ENCODE measurements at regions not wholly inside any gene's neighbourhood (a gene's known extent, or its start where the extent isn't known, plus 50 kb on each side); places are given as distances from the start of the nearest gene placed in this dataset.

- ChIA-PET POLR2A (no interaction called here), CTCF (no interaction called here)
- TF ChIP-seq BHLHE40 (IDR thresholded peaks at IDR 0.05; ENCODE audit: borderline replicate concordance) (no peak), ZNF384 (IDR thresholded peaks at IDR 0.05) (no peak), NFRKB (IDR thresholded peaks at IDR 0.05) (no peak), LEF1 (IDR thresholded peaks at IDR 0.05; ENCODE audit: borderline replicate concordance) (no peak), HDGF (IDR thresholded peaks at IDR 0.05; ENCODE audit: borderline replicate concordance) (no peak), ARNT (IDR thresholded peaks at IDR 0.05) (no peak), FOXM1 (IDR thresholded peaks at IDR 0.05; ENCODE audit: borderline replicate concordance) (no peak), FOXK2 (IDR thresholded peaks at IDR 0.05) (no peak), PKNOX1 (IDR thresholded peaks at IDR 0.05) (no peak), SUZ12 (IDR thresholded peaks at IDR 0.05) (no peak), L3MBTL2 (conservative IDR thresholded peaks at IDR 0.05) (no peak), CTBP1 (IDR thresholded peaks at IDR 0.05; ENCODE audit: borderline replicate concordance) (no peak), TARDBP (IDR thresholded peaks at IDR 0.05) (no peak), ELF4 (IDR thresholded peaks at IDR 0.05) (no peak), SP1 (IDR thresholded peaks at IDR 0.05) (no peak)
- DNase-seq (ENCODE audit: extremely low spot score), result no peak
Observed at GRCh38 chr12:102691773-102692555, 211.6 kb upstream of the IGF1 start.

GRCh38 chr12:102690253-102690652, 209.9 kb upstream of the IGF1 start:
- no peak for DNase-seq (ENCODE audit: extremely low spot score)
- no peak for TF ChIP-seq LEF1 (IDR thresholded peaks at IDR 0.05; ENCODE audit: borderline replicate concordance)
- no peak for TF ChIP-seq HDGF (IDR thresholded peaks at IDR 0.05; ENCODE audit: borderline replicate concordance)
- no peak for TF ChIP-seq ELF4 (IDR thresholded peaks at IDR 0.05)
- TF ChIP-seq SP1 (IDR thresholded peaks at IDR 0.05), result no peak
- TF ChIP-seq PKNOX1 (IDR thresholded peaks at IDR 0.05), result no peak
- no peak for TF ChIP-seq FOXM1 (IDR thresholded peaks at IDR 0.05; ENCODE audit: borderline replicate concordance)
- no peak for TF ChIP-seq ZNF384 (IDR thresholded peaks at IDR 0.05)
- TF ChIP-seq FOXK2 (IDR thresholded peaks at IDR 0.05), result no peak
- TF ChIP-seq SUZ12 (IDR thresholded peaks at IDR 0.05), result no peak
- TF ChIP-seq CTBP1 (IDR thresholded peaks at IDR 0.05; ENCODE audit: borderline replicate concordance), result no peak
- TF ChIP-seq BHLHE40 (IDR thresholded peaks at IDR 0.05; ENCODE audit: borderline replicate concordance), result no peak
- no peak for TF ChIP-seq ARNT (IDR thresholded peaks at IDR 0.05)
- TF ChIP-seq NFRKB (IDR thresholded peaks at IDR 0.05), result no peak
- TF ChIP-seq FOXA1 (IDR thresholded peaks at IDR 0.05), result no peak
- TF ChIP-seq TARDBP (IDR thresholded peaks at IDR 0.05), result no peak
- TF ChIP-seq L3MBTL2 (conservative IDR thresholded peaks at IDR 0.05), result no peak
- POLR2A ChIA-PET, result no interaction called here
- CTCF ChIA-PET, result no interaction called here

GRCh38 chr12:102689701-102690100, 209.3 kb upstream of the IGF1 start:
- CTCF ChIA-PET, result no interaction called here
- POLR2A ChIA-PET, result no interaction called here
- no peak for DNase-seq (ENCODE audit: extremely low spot score)
- no peak for TF ChIP-seq NFRKB (IDR thresholded peaks at IDR 0.05)
- no peak for TF ChIP-seq CTBP1 (IDR thresholded peaks at IDR 0.05; ENCODE audit: borderline replicate concordance)
- no peak for TF ChIP-seq TARDBP (IDR thresholded peaks at IDR 0.05)
- no peak for TF ChIP-seq ZNF384 (IDR thresholded peaks at IDR 0.05)
- TF ChIP-seq LEF1 (IDR thresholded peaks at IDR 0.05; ENCODE audit: borderline replicate concordance), result no peak
- no peak for TF ChIP-seq ELF4 (IDR thresholded peaks at IDR 0.05)
- TF ChIP-seq L3MBTL2 (conservative IDR thresholded peaks at IDR 0.05), result no peak
- TF ChIP-seq ARNT (IDR thresholded peaks at IDR 0.05), result no peak
- TF ChIP-seq FOXK2 (IDR thresholded peaks at IDR 0.05), result no peak
- no peak for TF ChIP-seq SP1 (IDR thresholded peaks at IDR 0.05)

- POLR2A ChIA-PET, result no interaction called here
- TF ChIP-seq SUZ12 (IDR thresholded peaks at IDR 0.05) (no peak), CTBP1 (IDR thresholded peaks at IDR 0.05; ENCODE audit: borderline replicate concordance) (no peak), ELF4 (IDR thresholded peaks at IDR 0.05) (no peak), ARNT (IDR thresholded peaks at IDR 0.05) (no peak), FOXA1 (IDR thresholded peaks at IDR 0.05) (no peak), SP1 (IDR thresholded peaks at IDR 0.05) (no peak), NFRKB (IDR thresholded peaks at IDR 0.05) (no peak), LEF1 (IDR thresholded peaks at IDR 0.05; ENCODE audit: borderline replicate concordance) (no peak), L3MBTL2 (conservative IDR thresholded peaks at IDR 0.05) (no peak)
Observed at GRCh38 chr12:102687523-102687922, 207.2 kb upstream of the IGF1 start.

GRCh38 chr12:102685841-102686240, 205.5 kb upstream of the IGF1 start:
- ChIA-PET CTCF (no interaction called here), POLR2A (no interaction called here)
- TF ChIP-seq BHLHE40 (IDR thresholded peaks at IDR 0.05; ENCODE audit: borderline replicate concordance) (no peak), SP1 (IDR thresholded peaks at IDR 0.05) (no peak), ELF4 (IDR thresholded peaks at IDR 0.05) (no peak), FOXK2 (IDR thresholded peaks at IDR 0.05) (no peak), ARNT (IDR thresholded peaks at IDR 0.05) (no peak), CTBP1 (IDR thresholded peaks at IDR 0.05; ENCODE audit: borderline replicate concordance) (no peak), FOXA1 (IDR thresholded peaks at IDR 0.05) (no peak), ZNF384 (IDR thresholded peaks at IDR 0.05) (no peak), PKNOX1 (IDR thresholded peaks at IDR 0.05) (no peak), L3MBTL2 (conservative IDR thresholded peaks at IDR 0.05) (no peak), HDGF (IDR thresholded peaks at IDR 0.05; ENCODE audit: borderline replicate concordance) (no peak), NFRKB (IDR thresholded peaks at IDR 0.05) (no peak), TARDBP (IDR thresholded peaks at IDR 0.05) (no peak), SUZ12 (IDR thresholded peaks at IDR 0.05) (no peak), LEF1 (IDR thresholded peaks at IDR 0.05; ENCODE audit: borderline replicate concordance) (no peak), FOXM1 (IDR thresholded peaks at IDR 0.05; ENCODE audit: borderline replicate concordance) (no peak)
- DNase-seq (ENCODE audit: extremely low spot score), result no peak

More at GRCh38 chr12:102687523-102687922, 207.2 kb upstream of the IGF1 start:
- no peak for DNase-seq (ENCODE audit: extremely low spot score)
- CTCF ChIA-PET, result no interaction called here

- POLR2A ChIA-PET, result no interaction called here
- DNase-seq (ENCODE audit: extremely low spot score), result no peak
- TF ChIP-seq CTBP1 (IDR thresholded peaks at IDR 0.05; ENCODE audit: borderline replicate concordance), result no peak
- TF ChIP-seq FOXM1 (IDR thresholded peaks at IDR 0.05; ENCODE audit: borderline replicate concordance), result no peak
- no peak for TF ChIP-seq SP1 (IDR thresholded peaks at IDR 0.05)
- no peak for TF ChIP-seq ELF4 (IDR thresholded peaks at IDR 0.05)
- TF ChIP-seq ZNF384 (IDR thresholded peaks at IDR 0.05), result no peak
- TF ChIP-seq LEF1 (IDR thresholded peaks at IDR 0.05; ENCODE audit: borderline replicate concordance), result no peak
- TF ChIP-seq L3MBTL2 (conservative IDR thresholded peaks at IDR 0.05), result no peak
- TF ChIP-seq FOXA1 (IDR thresholded peaks at IDR 0.05), result no peak
- TF ChIP-seq SUZ12 (IDR thresholded peaks at IDR 0.05), result no peak
- TF ChIP-seq FOXK2 (IDR thresholded peaks at IDR 0.05), result no peak
- no peak for TF ChIP-seq NFRKB (IDR thresholded peaks at IDR 0.05)
- no peak for TF ChIP-seq PKNOX1 (IDR thresholded peaks at IDR 0.05)
- TF ChIP-seq BHLHE40 (IDR thresholded peaks at IDR 0.05; ENCODE audit: borderline replicate concordance), result no peak
- no peak for TF ChIP-seq HDGF (IDR thresholded peaks at IDR 0.05; ENCODE audit: borderline replicate concordance)
- no peak for TF ChIP-seq TARDBP (IDR thresholded peaks at IDR 0.05)
- TF ChIP-seq ARNT (IDR thresholded peaks at IDR 0.05), result no peak
- CTCF ChIA-PET, result no interaction called here
Observed at GRCh38 chr12:102685172-102685571, 204.8 kb upstream of the IGF1 start.
